GM12878 (cell line): ENCODE measurements at regions not wholly inside any gene's neighbourhood (a gene's known extent, or its start where the extent isn't known, plus 50 kb on each side); places are given as distances from the start of the nearest gene placed in this dataset.

Experiments
- ATAC-seq: fragments of 200-7000 bp; cut with Tn5 transposase; 3 replicates; pipeline ENCODE4 v1.9.1; 2020; ENCODE audit warnings: mild to moderate bottlenecking, moderate library complexity
- BruUV-seq: library from RNA; stranded (reverse); fragments of 400-500 nt; replicated peaks from 2 replicates; lab custom pipeline; 2021; lab: Mats Ljungman, UMichigan
- CTCF ChIA-PET: fragments of 300-600 bp; sonication (Branson Sonifier 250); formaldehyde crosslinking; extraction: SDS; loops from one replicate; lab custom pipeline; 2021; ENCODE audit warnings: inconsistent platforms; lab: Yijun Ruan, JAX
- POLR2A ChIA-PET: fragments of 350-600 bp; formaldehyde crosslinking; extraction: SDS; loops from one replicate; lab custom pipeline; 2021; ENCODE audit warnings: inconsistent platforms; lab: Charles Lee
- RAD21 ChIA-PET: fragments of 300-600 bp; sonication (Branson Sonifier 250); formaldehyde crosslinking; loops from one replicate; lab custom pipeline; 2023; ENCODE audit warnings: antibody characterized with exemption; ENCODE audit not compliant: unreplicated experiment; lab: Charles Lee
- SMC1A ChIA-PET: fragments of 300-600 bp; sonication (Branson Sonifier 250); formaldehyde crosslinking; loops from one replicate; lab custom pipeline; 2023; ENCODE audit not compliant: unreplicated experiment, uncharacterized antibody; lab: Charles Lee
- DNase-seq: peaks from one replicate; pipeline ENCODE4 v3.0.0-alpha.2; 2011; ENCODE audit warnings: low read depth, low spot score
- FAIRE-seq: peaks from 3 replicates; lab custom pipeline; 2011; peaks lifted over from hg19 to GRCh38; lab: Jason Lieb, UNC
- H2AFZ ChIP-seq: 2 replicates; pipeline ENCODE4 v1.6.0; 2011; ENCODE audit warnings: low read depth, low read length, control low read depth; ENCODE audit not compliant: control insufficient read depth
- H3K27ac ChIP-seq: 2 replicates; pipeline ENCODE4 v1.5.1; 2011; ENCODE audit warnings: control low read depth; ENCODE audit not compliant: control insufficient read depth, insufficient read depth
- H3K27me3 ChIP-seq, 2 experiments: replicated peaks in 1 of 2; 2 replicates each; pipeline versions ENCODE4 v1.6.0 to v1.6.1; 2011; ENCODE audit warnings: low read length in 1 of 2; ENCODE audit not compliant: control insufficient read depth in 2 of 2, insufficient read depth in 2 of 2
- H3K36me3 ChIP-seq, 2 experiments: 2 replicates each; pipeline ENCODE4 v1.5.1; 2011; ENCODE audit warnings: low read length in 1 of 2; ENCODE audit not compliant: control insufficient read depth in 2 of 2, insufficient read depth in 2 of 2
- H3K4me1 ChIP-seq: 2 replicates; pipeline ENCODE4 v1.6.1; 2011; ENCODE audit warnings: mild to moderate bottlenecking, low read length, moderate library complexity, mixed read lengths; ENCODE audit not compliant: control insufficient read depth, insufficient read depth
- H3K4me2 ChIP-seq: 2 replicates; pipeline ENCODE4 v1.6.0; 2011; ENCODE audit warnings: control low read depth; ENCODE audit not compliant: control insufficient read depth, insufficient read depth
- H3K4me3 ChIP-seq: fragments of 200-600 bp; sonication (generic); 2 replicates; pipeline ENCODE4 v1.5.1; 2016
- H3K79me2 ChIP-seq: 2 replicates; pipeline ENCODE4 v1.6.0; 2011; ENCODE audit warnings: low read length; ENCODE audit not compliant: control insufficient read depth, insufficient read depth
- H3K9ac ChIP-seq: 2 replicates; pipeline ENCODE4 v1.8.0; 2011; ENCODE audit warnings: low read length, control low read depth, mixed read lengths; ENCODE audit not compliant: control insufficient read depth, insufficient read depth
- H3K9me3 ChIP-seq: replicated peaks from 3 replicates; pipeline ENCODE4 v1.5.1; 2011; ENCODE audit warnings: mild to moderate bottlenecking, low read length; ENCODE audit not compliant: control insufficient read depth, insufficient read depth
- H4K20me1 ChIP-seq: 2 replicates; pipeline ENCODE4 v1.6.0; 2011; ENCODE audit not compliant: control insufficient read depth, insufficient read depth
- FOXM1 ChIP-seq: IDR thresholded peaks from 2 replicates; pipeline ENCODE4 v1.6.1; 2012; ENCODE audit warnings: low read depth, mild to moderate bottlenecking, inconsistent platforms, low read length, moderate library complexity
- HDAC6 ChIP-seq: fragments of 200-600 bp; sonication (generic); IDR thresholded peaks from one replicate; pipeline ENCODE4 v1.8.0; 2017; ENCODE audit warnings: antibody characterized with exemption; ENCODE audit not compliant: unreplicated experiment
- LARP7 ChIP-seq: fragments of 450-650 bp; IDR thresholded peaks from 2 replicates; pipeline ENCODE4 v1.6.1; 2017; ENCODE audit warnings: mild to moderate bottlenecking
- MYC ChIP-seq: IDR thresholded peaks from 2 replicates; pipeline ENCODE4 v1.6.1; 2011; ENCODE audit warnings: mild to moderate bottlenecking, low read length, moderate library complexity, inconsistent platforms; ENCODE audit not compliant: insufficient read depth, insufficient replicate concordance, insufficient read length, severe bottlenecking
- PRDM15 ChIP-seq: fragments of 450-650 bp; formaldehyde crosslinking; IDR thresholded peaks from 2 replicates; pipeline ENCODE4 v1.4.0; 2020; ENCODE audit warnings: mild to moderate bottlenecking, moderate library complexity
- SMAD5 ChIP-seq: IDR thresholded peaks from 2 replicates; pipeline ENCODE4 v1.6.1; 2016; ENCODE audit warnings: antibody characterized with exemption, low read depth
- SPI1 ChIP-seq: IDR thresholded peaks from 2 replicates; pipeline ENCODE4 v1.6.1; 2011; ENCODE audit warnings: low read depth, mild to moderate bottlenecking, low read length, moderate library complexity, borderline replicate concordance; ENCODE audit not compliant: insufficient read depth
- SREBF1 ChIP-seq: IDR thresholded peaks from 2 replicates; pipeline ENCODE4 v1.6.1; 2012; ENCODE audit warnings: mild to moderate bottlenecking, low read length
- SUPT20H ChIP-seq: IDR thresholded peaks from 2 replicates; pipeline ENCODE4 v1.6.1; 2011; ENCODE audit warnings: low read depth, mild to moderate bottlenecking, low read length, moderate library complexity, borderline replicate concordance; ENCODE audit not compliant: control insufficient read depth
- TAF1 ChIP-seq: IDR thresholded peaks from 2 replicates; pipeline ENCODE4 v1.6.1; 2011; ENCODE audit warnings: mild to moderate bottlenecking, low read depth, low read length, borderline replicate concordance
- ZBTB40 ChIP-seq: fragments of 450-650 bp; IDR thresholded peaks from 2 replicates; pipeline ENCODE4 v1.6.1; 2016; ENCODE audit warnings: mild to moderate bottlenecking, moderate library complexity, borderline replicate concordance
- WGBS: methylation state at CpG from one replicate; pipeline ENCODE4 v1.1.6; 2016; ENCODE audit warnings: low lambda C conversion rate; ENCODE audit not compliant: insufficient replicate concordance, insufficient coverage; ENCODE audit errors: missing lambda C conversion rate; 5-methylcytosine and 5-hydroxymethylcytosine counted together
- in situ Hi-C: fragments of 300-500 bp; cut with MboI; formaldehyde crosslinking; loops from 9 replicates; pipeline ENCODE4 v1.14.3; 2018; ENCODE audit warnings: mixed read lengths
- intact Hi-C: fragments of 100-400 bp; cut with micrococcal nuclease; formaldehyde crosslinking; loops from one replicate; pipeline ENCODE4 v1.14.2; 2022; ENCODE audit not compliant: unreplicated experiment

- Histone ChIP-seq H3K4me3 (no peak overlapping the region), H3K79me2 (no peaks in the 10 kb centered on the region), H3K9me3 (no peaks in the 10 kb centered on the region), H3K4me2 (no peak overlapping the region), H3K4me1 (no peaks in the 10 kb centered on the region), H3K27me3 (no peaks in the 10 kb centered on the region), H2AFZ (no peak overlapping the region), H3K27ac (no peak overlapping the region), H3K36me3 (no peaks in the 10 kb centered on the region), H4K20me1 (no peaks in the 10 kb centered on the region), H3K9ac (no peak overlapping the region)
- RAD21 ChIA-PET, result no interaction called here
- ATAC-seq (no peak), DNase-seq (no peak), FAIRE-seq (no peak)
- 32% methylated on average over 4 of the region's 4 CpGs for WGBS
- POLR2A ChIA-PET, result no interaction called here
- CTCF ChIA-PET, result interaction anchor here (0.5 to 1.5 kb wide), 3 partner anchors 43 to 514 kb away, joined by 3 read pairs; no protein-coding TSS in a partner anchor
- intact Hi-C loops, result no loop called here
- no TSS peak for BruUV-seq
- in situ Hi-C loops, result no loop called here
- SMC1A ChIA-PET, result interaction anchor here (0.7 to 1.4 kb wide), 2 partner anchors 12 to 61 kb away, joined by 3 to 5 read pairs; no protein-coding TSS in a partner anchor
- TF ChIP-seq LARP7 (no peak), HDAC6 (no peak), SMAD5 (no peak), FOXM1 (no peak), SPI1 (no peak), MYC (no peak), PRDM15 (CRISPR knock-in tag) (no peak), TAF1 (no peak), ZBTB40 (no peak), SREBF1 (no peak), SUPT20H (no peak)
Measured at GRCh38 chr1:170461762-170462384, 70.1 kb upstream of the GORAB start.
